Ishikawa (cell line): ENCODE measurements at regions not wholly inside any gene's neighbourhood (a gene's known extent, or its start where the extent isn't known, plus 50 kb on each side); places are given as distances from the start of the nearest gene placed in this dataset.

Experiments
- CEBPB ChIP-seq: IDR thresholded peaks from 2 replicates; pipeline ENCODE4 v1.6.1; 2012
- CREB1 ChIP-seq: IDR thresholded peaks from 2 replicates; pipeline ENCODE4 v1.6.1; 2012; ENCODE audit warnings: low read depth
- EGR1 ChIP-seq: IDR thresholded peaks from 2 replicates; pipeline ENCODE4 v1.6.1; 2012
- EP300 ChIP-seq: IDR thresholded peaks from 2 replicates; pipeline ENCODE4 v1.6.1; 2012; ENCODE audit warnings: borderline replicate concordance
- FOXM1 ChIP-seq: IDR thresholded peaks from 2 replicates; pipeline ENCODE4 v1.6.1; 2012; ENCODE audit warnings: low read depth, borderline replicate concordance
- MAX ChIP-seq: IDR thresholded peaks from 2 replicates; pipeline ENCODE4 v1.6.1; 2012
- RAD21 ChIP-seq: IDR thresholded peaks from 2 replicates; pipeline ENCODE4 v1.6.1; 2012; ENCODE audit warnings: low read depth
- REST ChIP-seq: IDR thresholded peaks from 2 replicates; pipeline ENCODE4 v1.6.1; 2012; ENCODE audit warnings: low read depth, mild to moderate bottlenecking
- TCF12 ChIP-seq: IDR thresholded peaks from 2 replicates; pipeline ENCODE4 v1.6.1; 2012; ENCODE audit warnings: low read depth
- YY1 ChIP-seq: IDR thresholded peaks from 2 replicates; pipeline ENCODE4 v1.6.1; 2012; ENCODE audit warnings: low read depth
- TF ChIP-seq, protein P1 (sequence below): IDR thresholded peaks from 2 replicates; pipeline ENCODE4 v1.6.1; 2012

DNA sequence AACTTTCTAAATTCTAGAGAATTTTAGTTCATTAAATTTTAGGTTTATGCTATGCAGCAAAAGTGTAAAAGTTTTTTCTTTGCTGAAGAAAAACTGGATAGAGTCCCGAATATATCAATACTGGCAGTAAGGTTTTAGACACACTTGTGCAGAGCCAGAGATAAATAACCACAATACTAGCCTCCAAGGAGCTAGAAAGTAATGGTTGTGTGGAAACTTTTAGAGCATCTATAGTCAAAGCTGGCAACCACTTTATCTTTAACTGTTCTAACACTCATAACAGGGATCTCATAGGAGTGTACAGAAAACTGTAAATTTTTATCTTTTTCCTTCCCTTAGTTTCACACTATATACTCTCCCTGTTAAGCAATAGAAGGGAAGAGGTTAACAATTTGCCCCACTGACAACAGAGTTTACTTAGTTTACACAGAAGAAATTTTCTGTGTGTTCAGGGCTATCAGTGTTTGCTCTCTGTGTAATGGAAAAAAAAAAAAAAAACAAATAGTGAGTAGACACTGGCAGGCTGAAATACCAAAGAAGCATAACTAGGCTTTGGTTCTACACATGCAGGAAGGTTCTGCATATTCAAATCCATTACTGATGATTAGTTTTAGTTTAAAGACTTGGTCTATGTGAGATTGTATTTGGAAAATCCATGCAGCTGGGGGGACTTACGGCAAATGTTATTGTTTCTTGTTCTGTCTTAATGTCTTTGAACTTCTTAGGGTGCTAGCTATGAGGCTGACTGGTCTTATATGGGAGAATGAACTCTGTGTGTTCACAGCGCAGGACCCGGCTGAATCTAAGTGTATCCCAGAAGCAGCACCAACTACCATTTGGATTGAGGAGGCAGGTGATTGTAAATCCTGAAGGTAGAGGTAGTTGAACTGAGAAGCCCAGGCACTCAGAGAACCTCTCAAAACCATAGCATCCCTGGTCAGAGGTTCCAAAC, 187.6 kb downstream of the PCSK1 start:
- no peak for TF ChIP-seq EP300
- TF ChIP-seq REST, result no peak
- TF ChIP-seq CREB1, result no peak
- no peak for TF ChIP-seq CEBPB
- no peak for TF ChIP-seq YY1
- no peak for TF ChIP-seq MAX
- TF ChIP-seq FOXM1, result no peak
- no peak for TF ChIP-seq RAD21
- no peak for TF ChIP-seq EGR1
- TF ChIP-seq TCF12, result no peak
- TF ChIP-seq, protein P1, sequence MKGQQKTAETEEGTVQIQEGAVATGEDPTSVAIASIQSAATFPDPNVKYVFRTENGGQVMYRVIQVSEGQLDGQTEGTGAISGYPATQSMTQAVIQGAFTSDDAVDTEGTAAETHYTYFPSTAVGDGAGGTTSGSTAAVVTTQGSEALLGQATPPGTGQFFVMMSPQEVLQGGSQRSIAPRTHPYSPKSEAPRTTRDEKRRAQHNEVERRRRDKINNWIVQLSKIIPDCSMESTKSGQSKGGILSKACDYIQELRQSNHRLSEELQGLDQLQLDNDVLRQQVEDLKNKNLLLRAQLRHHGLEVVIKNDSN, result no peak
